Body of pancreas (tissue), 4 donors: ENCODE measurements at regions not wholly inside any gene's neighbourhood (a gene's known extent, or its start where the extent isn't known, plus 50 kb on each side); places are given as distances from the start of the nearest gene placed in this dataset.

ENCODE experiments used
- POLR2A ChIP-seq, 3 donors: fragments of 450-650 bp; IDR thresholded peaks; one replicate each; pipeline ENCODE4 v1.6.1; 2016; ENCODE audit warnings: antibody characterized with exemption in 3 of 3, mild to moderate bottlenecking in 2 of 3
- TF ChIP-seq, protein P1 (sequence below), 7 experiments: fragments of 450-650 bp in 4 of 7; fragments of 200-600 bp in 3 of 7; sonication (generic) in 3 of 7; IDR thresholded peaks; one replicate each; pipeline ENCODE4 v1.5.1; 2016 to 2019; ENCODE audit warnings: antibody characterized with exemption in 7 of 7

DNA sequence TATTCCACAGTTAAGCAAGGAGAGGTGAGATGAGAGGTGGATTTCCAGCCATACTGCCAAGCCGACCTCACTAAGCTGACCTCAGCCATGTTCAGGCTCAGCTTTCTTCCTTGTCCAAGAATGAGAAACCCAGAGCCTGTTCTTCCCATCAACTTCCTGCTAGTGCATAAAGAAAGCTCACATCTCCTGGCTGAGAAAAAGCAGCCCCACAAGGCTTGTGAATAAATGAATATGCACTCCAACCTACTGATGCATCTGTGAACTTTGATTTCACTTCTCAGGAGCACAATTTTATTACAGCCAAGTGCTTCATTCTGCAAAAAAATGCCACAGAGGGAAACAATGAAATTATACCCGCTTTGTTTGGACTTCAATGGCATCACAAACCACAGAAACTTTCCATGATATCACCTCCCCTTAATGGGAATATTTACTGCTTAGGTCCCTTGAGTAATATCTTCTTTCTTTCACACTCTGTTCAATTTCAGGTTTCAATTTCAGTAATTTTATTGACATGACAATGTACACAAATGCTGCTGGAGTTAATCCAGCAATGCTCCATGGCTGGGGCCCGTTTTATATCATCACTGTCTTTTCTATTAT, 437.0 kb upstream of the PPP2R3A start:
- TF ChIP-seq POLR2A (IDR thresholded peaks at IDR 0.05): no peak
- TF ChIP-seq, protein P1, sequence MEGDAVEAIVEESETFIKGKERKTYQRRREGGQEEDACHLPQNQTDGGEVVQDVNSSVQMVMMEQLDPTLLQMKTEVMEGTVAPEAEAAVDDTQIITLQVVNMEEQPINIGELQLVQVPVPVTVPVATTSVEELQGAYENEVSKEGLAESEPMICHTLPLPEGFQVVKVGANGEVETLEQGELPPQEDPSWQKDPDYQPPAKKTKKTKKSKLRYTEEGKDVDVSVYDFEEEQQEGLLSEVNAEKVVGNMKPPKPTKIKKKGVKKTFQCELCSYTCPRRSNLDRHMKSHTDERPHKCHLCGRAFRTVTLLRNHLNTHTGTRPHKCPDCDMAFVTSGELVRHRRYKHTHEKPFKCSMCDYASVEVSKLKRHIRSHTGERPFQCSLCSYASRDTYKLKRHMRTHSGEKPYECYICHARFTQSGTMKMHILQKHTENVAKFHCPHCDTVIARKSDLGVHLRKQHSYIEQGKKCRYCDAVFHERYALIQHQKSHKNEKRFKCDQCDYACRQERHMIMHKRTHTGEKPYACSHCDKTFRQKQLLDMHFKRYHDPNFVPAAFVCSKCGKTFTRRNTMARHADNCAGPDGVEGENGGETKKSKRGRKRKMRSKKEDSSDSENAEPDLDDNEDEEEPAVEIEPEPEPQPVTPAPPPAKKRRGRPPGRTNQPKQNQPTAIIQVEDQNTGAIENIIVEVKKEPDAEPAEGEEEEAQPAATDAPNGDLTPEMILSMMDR (IDR thresholded peaks at IDR 0.05): no peak
